GM18498 (cell line): ENCODE measurements at regions not wholly inside any gene's neighbourhood (a gene's known extent, or its start where the extent isn't known, plus 50 kb on each side); places are given as distances from the start of the nearest gene placed in this dataset.

Experiments
- ATAC-seq: cut with Tn5 transposase; IDR thresholded peaks from one replicate; pipeline ENCODE4 v1.9.1; 2021; ENCODE audit warnings: mild to moderate bottlenecking, moderate library complexity; ENCODE audit not compliant: unreplicated experiment

GRCh38 chr3:159593927-159594605 lies 394.6 kb upstream of the IL12A start:
- ATAC-seq = no peak

- ATAC-seq = no peak
Observed at GRCh38 chr3:159600291-159600690, 388.3 kb upstream of the IL12A start.

GRCh38 chr3:159604151-159604581 lies 384.5 kb upstream of the IL12A start:
- no peak for ATAC-seq

- ATAC-seq = no peak
Observed at GRCh38 chr3:159605101-159605500, 383.5 kb upstream of the IL12A start.

- ATAC-seq = no peak
Observed at GRCh38 chr3:159605776-159606175, 382.9 kb upstream of the IL12A start.

GRCh38 chr3:159607856-159608255 lies 380.8 kb upstream of the IL12A start:
- ATAC-seq = no peak

GRCh38 chr3:159608311-159608710 lies 380.3 kb upstream of the IL12A start:
- ATAC-seq = no peak

GRCh38 chr3:159609625-159610024 lies 379.0 kb upstream of the IL12A start:
- no peak for ATAC-seq

GRCh38 chr3:159616234-159616825 lies 372.3 kb upstream of the IL12A start:
- ATAC-seq = no peak

GRCh38 chr3:159619341-159619885 lies 369.2 kb upstream of the IL12A start:
- ATAC-seq = no peak

GRCh38 chr3:159620281-159620680 lies 368.4 kb upstream of the IL12A start:
- no peak for ATAC-seq

GRCh38 chr3:159620873-159621272 lies 367.8 kb upstream of the IL12A start:
- ATAC-seq = no peak

GRCh38 chr3:159624616-159625015 lies 364.0 kb upstream of the IL12A start:
- no peak for ATAC-seq

- no peak for ATAC-seq
Observed at GRCh38 chr3:159625594-159625993, 363.0 kb upstream of the IL12A start.

- no peak for ATAC-seq
Observed at GRCh38 chr3:159626598-159626997, 362.0 kb upstream of the IL12A start.

GRCh38 chr3:159627229-159627628 lies 361.4 kb upstream of the IL12A start:
- no peak for ATAC-seq

- no peak for ATAC-seq
Observed at GRCh38 chr3:159627634-159628033, 361.0 kb upstream of the IL12A start.

- ATAC-seq = no peak
Observed at GRCh38 chr3:159629329-159630084, 359.1 kb upstream of the IL12A start.

GRCh38 chr3:159631226-159631625 lies 357.4 kb upstream of the IL12A start:
- ATAC-seq = no peak

GRCh38 chr3:159632128-159632527 lies 356.5 kb upstream of the IL12A start:
- ATAC-seq = no peak

- no peak for ATAC-seq
Observed at GRCh38 chr3:159632851-159633250, 355.8 kb upstream of the IL12A start.

GRCh38 chr3:159634483-159634882 lies 354.2 kb upstream of the IL12A start:
- ATAC-seq = no peak
